GM18909 (cell line): ENCODE measurements at regions not wholly inside any gene's neighbourhood (a gene's known extent, or its start where the extent isn't known, plus 50 kb on each side); places are given as distances from the start of the nearest gene placed in this dataset.
A peak's percentile ranks its signal among the peaks of the same experiment; 100 is the strongest.
"Not testable (repeated sequence)": the region's sequence is repeated elsewhere in the genome, so short reads cannot be mapped to it uniquely, and the experiment has no call there.

Experiments
- ATAC-seq: cut with Tn5 transposase; IDR thresholded peaks from one replicate; pipeline ENCODE4 v1.9.1; 2021; ENCODE audit warnings: mild to moderate bottlenecking; ENCODE audit not compliant: unreplicated experiment, poor library complexity

DNA sequence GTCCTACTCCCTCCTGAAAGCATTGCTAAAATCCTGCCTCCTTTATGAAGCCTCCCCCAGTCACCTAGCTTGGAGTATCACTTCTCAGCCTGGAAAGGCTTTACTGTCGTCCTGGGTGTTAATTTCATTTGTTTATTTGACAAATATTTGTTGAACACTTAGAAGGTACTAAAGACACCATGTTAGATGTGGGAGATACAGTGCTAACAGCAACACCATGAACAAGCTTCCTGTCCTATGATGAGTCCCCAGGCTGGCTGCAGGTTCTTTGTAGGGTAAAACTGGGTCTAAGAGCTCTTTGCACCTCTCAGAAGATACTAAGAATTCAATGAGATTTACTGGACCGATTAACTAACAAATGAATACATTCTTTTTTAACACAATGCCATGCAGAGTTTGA is 109.2 kb upstream of the TMEM170B start:
- peak; percentile 36 for ATAC-seq

DNA sequence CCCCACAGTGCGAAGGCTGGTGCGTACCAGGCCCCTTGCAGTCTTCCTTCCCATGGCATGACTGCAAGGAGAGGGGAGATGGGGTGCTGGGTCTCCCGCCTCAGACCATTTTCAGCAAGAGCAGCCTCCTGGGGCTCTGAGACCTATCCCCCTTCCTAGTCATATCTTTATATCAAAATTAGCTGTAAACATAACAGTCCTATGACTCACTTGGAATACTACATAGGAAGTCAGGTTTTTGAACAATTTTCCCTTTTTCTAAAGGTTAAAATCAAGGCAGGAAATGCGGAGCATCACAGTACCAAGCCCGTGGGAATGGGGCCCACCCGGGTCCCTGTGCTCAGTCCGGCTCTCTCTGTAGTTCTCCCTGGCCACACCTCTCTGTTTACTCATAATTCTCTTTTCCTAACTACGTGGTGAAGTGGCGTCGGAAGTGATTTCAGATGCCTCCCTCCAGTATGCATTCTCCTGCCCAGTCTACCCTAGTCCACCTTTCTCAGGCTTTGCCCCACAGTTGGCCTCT is 109.8 kb upstream of the TMEM170B start:
- ATAC-seq, result no peak

- ATAC-seq, result no peak
Observed at GRCh38 chr6:11427091-11427722, 110.3 kb upstream of the TMEM170B start.

DNA sequence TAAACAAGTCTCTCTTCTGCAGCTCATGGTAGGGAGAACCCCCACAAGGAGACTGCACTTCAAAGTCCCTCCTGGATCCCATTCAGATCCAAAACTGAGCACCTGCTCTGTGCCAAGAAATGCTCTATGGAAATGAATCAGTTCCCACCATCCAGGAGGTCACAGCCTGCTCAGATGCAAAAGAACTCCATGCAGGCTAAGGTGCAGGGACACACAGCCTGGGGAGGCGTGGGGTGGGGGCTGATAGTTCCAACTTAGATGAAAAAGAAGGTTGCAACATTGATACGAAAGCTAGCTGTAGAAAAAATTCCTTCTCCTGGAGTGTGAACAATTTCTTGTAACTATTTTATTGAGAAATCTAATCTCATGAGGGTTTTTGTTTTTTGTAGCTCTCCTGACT is 111.0 kb upstream of the TMEM170B start:
- ATAC-seq, result no peak

DNA sequence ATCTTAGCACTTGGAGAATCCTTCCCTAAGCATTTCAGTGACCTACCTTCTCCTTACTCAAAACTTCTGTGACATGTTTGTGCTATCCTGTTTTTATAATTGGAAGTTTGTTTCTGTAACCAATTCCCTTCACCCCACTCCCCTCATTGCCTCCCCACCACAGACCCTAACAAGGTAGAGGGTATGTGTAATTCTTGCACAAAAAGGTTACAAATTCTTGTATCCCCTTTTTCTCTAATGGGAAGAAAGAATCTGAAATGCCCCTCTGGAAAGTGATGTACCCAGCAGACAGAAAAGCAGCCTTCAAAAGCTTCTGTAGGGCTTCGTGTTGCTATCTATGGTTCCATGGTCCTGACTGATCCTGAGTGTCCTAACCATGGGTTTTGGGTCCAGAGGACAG is 111.7 kb upstream of the TMEM170B start:
- ATAC-seq, result no peak

DNA sequence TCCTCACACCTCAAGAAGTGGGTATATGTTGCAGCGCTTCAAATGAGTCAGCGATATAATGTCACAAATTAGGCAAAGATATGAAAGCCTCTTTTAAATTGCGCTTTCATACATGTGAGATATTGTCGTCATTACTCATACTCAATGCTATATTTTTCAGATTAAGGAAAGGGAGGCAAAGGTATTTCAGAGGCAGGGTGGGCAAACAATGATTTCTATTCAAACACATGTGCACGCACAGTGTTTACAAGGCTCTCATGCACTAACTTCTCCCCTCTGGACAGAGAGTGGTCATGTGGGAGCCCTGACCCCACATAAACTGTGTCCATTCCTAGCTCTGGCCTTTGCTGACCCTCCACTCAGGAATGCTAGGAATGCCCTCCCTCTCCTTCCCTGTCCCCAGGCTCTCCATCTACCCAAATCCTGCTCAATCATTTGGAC is 112.1 kb upstream of the TMEM170B start:
- ATAC-seq, result no peak

GRCh38 chr6:11424395-11425034 is 113.0 kb upstream of the TMEM170B start:
- ATAC-seq, result no peak

DNA sequence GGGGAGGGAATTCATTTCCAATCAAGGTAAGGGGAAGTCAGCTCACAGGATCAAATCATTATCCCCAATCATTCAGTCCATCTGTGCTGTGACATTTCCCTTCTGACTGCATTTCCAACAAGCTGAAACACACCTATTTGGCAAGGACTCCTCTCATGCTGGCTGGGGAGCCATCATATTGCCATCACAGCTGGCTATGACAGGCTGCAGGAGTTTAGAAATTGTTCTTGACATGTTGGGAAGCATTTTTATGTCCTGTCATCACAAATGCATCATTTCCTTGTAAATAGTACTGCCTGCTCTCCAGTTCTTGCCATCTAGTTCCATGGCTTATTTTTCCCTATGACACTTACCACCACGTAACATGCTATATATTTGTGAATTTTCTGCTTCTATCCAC is 113.9 kb upstream of the TMEM170B start:
- no peak for ATAC-seq

DNA sequence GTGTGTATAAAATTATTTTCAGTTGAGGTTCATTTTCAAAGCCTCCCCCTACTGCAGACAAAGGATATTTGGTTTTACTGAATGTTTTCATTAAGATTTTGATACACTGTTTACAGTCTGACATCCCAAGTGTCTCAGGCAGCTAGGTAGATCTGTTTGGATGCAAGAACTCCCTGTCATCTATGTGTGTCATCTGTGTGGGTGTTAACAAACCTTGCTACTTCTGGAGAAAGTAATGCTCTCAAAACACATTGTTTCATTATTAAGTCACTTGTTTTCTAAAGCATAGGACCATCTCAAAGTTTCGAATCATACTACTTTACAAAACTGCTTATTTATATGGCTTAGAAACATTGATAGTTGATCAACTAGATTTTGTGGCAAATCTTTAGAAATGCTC is 114.5 kb upstream of the TMEM170B start:
- no peak for ATAC-seq

- ATAC-seq, result no peak
Observed at GRCh38 chr6:11419763-11420453, 117.6 kb upstream of the TMEM170B start.

DNA sequence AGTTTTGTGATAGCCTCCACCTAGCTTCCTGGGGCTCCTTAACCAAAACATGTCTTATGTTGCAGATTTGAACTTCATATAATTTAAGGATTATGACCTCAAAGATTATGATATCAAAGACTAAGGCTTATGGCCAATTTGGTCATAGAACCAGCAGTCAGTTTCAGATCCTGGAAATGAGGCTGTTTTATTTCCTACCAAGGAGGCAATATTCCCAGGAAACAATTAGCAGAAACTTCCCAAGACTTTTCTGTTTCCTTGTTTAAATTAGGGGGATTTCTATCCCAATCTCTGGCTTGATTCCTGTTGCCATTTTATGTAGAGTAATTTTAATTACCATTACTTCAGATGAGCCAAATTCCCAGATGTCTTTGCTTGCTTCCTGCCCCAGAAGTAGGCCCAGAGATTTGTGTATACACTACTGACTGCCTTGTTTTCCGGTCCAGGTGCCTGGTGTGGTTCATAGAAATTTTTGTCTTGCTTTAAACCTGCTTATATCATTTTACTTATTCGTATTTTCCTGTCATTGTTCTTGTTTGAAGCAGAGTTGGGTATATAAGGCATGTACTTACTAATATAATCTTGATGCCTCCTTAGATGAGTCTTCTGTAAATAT is 119.2 kb upstream of the TMEM170B start:
- no peak for ATAC-seq

GRCh38 chr6:11416936-11417576 is 120.5 kb upstream of the TMEM170B start:
- no peak for ATAC-seq

- not testable (repeated sequence) for ATAC-seq
Observed at GRCh38 chr6:11416099-11416935, 121.2 kb upstream of the TMEM170B start.

DNA sequence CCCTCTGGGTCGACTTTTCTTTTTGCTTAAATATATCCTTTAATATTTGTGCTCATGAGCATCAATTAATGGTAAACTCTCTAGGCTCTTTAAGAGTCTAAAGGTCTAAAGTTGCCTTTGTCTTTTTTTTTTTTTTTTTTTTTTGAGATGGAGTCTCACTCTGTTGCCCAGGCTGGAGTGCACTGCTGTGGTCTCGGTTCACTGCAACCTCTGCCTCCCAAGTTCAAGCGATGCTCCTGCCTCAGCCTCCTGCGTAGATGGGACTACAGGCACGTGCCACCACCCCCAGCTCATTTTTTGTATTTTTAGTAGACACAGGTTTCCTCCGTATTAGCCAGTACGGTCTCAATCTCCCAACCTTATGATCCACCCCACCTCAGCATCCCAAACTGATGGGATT is 122.0 kb upstream of the TMEM170B start:
- no peak for ATAC-seq

DNA sequence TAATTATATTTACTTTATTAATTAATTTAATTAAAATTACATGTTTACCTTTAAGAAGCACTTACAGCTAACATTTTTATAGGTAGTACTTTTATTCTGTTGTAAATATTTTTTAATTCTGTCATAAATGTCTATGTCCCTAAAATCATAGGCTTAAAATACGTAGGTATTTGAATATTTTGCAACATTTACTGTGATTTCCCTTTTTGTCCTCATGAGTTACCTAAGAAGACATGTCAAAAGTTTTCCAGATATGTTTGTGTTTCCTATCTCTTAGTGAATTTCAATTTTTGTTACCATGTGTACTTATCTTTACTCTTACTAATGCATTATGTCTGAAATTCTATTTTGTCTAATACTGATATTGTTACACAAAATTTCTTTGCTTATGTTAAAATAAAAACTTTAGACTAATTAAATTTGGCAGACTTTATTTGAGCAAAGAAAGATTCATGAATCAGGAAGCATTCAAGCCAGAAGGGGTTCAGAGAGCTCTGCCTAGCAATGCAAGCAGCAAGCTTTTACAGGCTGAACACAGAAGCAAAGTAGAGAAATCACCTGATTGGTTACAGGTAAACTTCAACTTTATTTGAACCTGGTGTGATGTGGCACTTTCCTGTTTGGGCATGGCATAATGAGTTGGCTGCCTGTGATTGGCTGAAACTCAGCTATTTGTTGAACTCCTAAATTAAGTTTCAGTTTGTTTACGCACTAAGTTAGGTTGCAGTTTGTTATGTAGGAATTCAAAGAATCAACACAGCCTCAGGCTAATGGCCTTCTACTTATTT is 123.2 kb upstream of the TMEM170B start:
- no peak for ATAC-seq

GRCh38 chr6:11413728-11414127 is 123.8 kb upstream of the TMEM170B start:
- ATAC-seq, result no peak

DNA sequence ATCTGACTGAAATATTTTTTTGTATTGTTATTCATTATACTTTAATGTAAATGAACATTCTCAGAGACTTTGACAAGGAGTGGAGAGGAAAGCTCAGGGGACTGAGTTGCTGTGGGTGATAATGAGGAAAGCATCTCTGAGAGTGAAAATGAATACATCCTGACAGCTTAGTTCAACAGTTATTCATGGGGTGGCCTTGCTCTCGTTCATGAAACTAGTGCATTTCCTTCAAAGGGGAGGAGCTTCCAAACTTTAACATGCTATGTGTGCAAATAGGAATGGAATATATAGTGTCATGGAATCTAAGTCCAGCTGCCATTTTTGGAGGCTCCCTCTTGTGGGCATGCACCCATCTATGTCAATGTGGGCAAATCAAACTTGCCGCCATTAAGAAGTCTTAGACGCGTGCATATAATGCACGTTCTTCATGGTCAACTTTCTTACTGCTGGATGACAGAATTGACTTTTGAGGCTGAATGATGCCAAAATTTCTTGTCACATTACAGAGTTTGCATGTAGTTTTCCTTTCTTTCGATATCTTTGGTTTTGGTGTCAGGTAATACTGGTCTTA is 124.3 kb upstream of the TMEM170B start:
- ATAC-seq, result no peak

GRCh38 chr6:11412616-11413015 is 124.9 kb upstream of the TMEM170B start:
- ATAC-seq, result no peak

DNA sequence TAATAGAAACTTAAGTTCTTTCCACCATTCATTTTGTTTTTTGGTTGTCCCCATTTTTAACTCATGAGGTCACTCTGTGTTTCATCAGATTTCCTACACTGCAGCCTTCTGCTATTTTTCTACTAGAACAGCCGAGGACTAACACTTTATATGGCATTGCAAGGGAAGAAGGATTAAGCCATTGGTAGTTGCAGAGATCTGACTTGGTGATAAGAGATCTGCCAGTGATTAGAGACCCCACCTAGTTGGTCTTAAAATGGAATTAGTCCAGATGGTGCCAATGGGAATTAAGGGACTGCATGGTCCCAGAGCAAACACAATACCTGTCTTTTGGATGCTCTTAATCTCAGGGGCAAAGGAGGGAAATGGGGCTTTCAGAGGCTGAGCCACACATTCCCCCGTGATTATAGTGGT is 125.5 kb upstream of the TMEM170B start:
- ATAC-seq, result no peak
